ENCODE measurements at regions not wholly inside any gene's neighbourhood (a gene's known extent, or its start where the extent isn't known, plus 50 kb on each side); places are given as distances from the start of the nearest gene placed in this dataset.

DNA sequence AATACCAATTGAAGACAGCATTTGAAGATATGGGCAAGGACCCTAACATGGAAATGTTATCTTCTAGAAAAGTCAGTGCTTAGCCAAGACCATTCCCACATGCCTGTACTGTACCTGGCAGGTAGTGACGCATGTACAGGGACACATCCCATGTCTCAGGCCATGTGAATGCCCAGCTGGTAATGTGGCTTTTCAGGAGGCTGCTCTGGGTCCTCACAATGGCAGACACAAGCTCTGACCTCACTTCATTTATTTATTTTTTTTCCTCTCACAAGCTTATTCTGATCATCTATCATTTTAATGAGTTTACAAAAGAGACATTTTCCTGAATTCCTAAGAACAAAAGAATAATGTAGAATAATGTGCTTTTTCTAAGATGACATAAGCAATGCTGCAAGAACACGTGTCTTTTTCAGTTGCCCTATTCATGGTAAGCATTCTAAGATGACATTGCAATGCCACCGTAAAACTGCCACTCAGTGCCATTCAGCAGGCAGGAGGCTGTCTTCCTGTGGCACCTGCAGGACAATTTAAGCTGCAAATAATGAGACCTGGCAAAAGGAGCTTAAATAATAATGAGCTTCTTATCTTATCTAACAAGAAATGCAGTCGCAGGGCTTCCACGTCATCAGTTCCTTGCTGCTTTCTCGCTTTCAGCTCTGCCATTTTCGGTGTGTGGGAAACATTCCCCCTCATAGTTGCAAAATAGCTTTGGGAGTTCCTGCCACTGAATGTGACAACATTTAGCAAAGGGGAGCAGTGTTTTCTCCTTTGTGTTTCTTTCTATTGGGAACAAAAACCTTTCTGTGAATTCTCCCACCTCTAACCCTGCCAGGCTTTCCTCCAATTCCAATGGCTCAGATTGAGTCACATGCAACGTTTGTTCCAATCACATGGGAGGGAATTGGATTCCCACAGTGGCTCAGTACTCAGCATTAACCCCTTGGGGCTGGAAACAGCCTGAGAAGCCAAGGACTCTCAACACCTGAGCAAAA, 113.0 kb downstream of the SEC23IP start:
- ChIA-PET CTCF (ENCODE audit: unreplicated experiment) (no interaction called here), POLR2A (no interaction called here)
- H2AFZ ChIP-seq (ENCODE audit: low read length), result no peak overlapping the region
- no peaks in the 10 kb centered on the region for H3K36me3 ChIP-seq (ENCODE audit: insufficient read depth, low read length)
- intact Hi-C loops (cut with micrococcal nuclease; ENCODE audit: unreplicated experiment), result no loop called here
- H3K27ac ChIP-seq (ENCODE audit: low read depth, low read length, poor library complexity, severe bottlenecking), result no peak overlapping the region
- no TSS peak for BruUV-seq (replicated peaks)
- H3K9me2 ChIP-seq (ENCODE audit: insufficient read depth, low read length), result no peaks in the 10 kb centered on the region
- H3K4me1 ChIP-seq (ENCODE audit: insufficient read depth, low read length, poor library complexity, severe bottlenecking), result no peaks in the 10 kb centered on the region
- H4K20me1 ChIP-seq (ENCODE audit: insufficient read depth, low read length), result no peaks in the 10 kb centered on the region
- no peaks in the 10 kb centered on the region for H3K79me2 ChIP-seq (ENCODE audit: insufficient read depth, low read depth, low read length)
- H3K4me2 ChIP-seq (ENCODE audit: low read length), result no peak overlapping the region
- no peaks in the 10 kb centered on the region for H3K9me3 ChIP-seq (ENCODE audit: low read length)
- no peak overlapping the region for H3K4me3 ChIP-seq (ENCODE audit: low read depth, low read length, poor library complexity, severe bottlenecking)
- no peak for DNase-seq (ENCODE audit: low spot score)
- TF ChIP-seq, protein P1, sequence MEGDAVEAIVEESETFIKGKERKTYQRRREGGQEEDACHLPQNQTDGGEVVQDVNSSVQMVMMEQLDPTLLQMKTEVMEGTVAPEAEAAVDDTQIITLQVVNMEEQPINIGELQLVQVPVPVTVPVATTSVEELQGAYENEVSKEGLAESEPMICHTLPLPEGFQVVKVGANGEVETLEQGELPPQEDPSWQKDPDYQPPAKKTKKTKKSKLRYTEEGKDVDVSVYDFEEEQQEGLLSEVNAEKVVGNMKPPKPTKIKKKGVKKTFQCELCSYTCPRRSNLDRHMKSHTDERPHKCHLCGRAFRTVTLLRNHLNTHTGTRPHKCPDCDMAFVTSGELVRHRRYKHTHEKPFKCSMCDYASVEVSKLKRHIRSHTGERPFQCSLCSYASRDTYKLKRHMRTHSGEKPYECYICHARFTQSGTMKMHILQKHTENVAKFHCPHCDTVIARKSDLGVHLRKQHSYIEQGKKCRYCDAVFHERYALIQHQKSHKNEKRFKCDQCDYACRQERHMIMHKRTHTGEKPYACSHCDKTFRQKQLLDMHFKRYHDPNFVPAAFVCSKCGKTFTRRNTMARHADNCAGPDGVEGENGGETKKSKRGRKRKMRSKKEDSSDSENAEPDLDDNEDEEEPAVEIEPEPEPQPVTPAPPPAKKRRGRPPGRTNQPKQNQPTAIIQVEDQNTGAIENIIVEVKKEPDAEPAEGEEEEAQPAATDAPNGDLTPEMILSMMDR (conservative IDR thresholded peaks at IDR 0.05; ENCODE audit: low read length), result no peak
- no peak for TF ChIP-seq EZH2phosphoT487 (IDR thresholded peaks at IDR 0.05; ENCODE audit: borderline replicate concordance, low read depth, low read length)

- BruUV-seq (replicated peaks), result no TSS peak
- Histone ChIP-seq H3K4me2 (ENCODE audit: low read length) (no peak overlapping the region), H4K20me1 (ENCODE audit: insufficient read depth, low read length) (no peaks in the 10 kb centered on the region), H3K4me1 (ENCODE audit: insufficient read depth, low read length, poor library complexity, severe bottlenecking) (no peaks in the 10 kb centered on the region), H2AFZ (ENCODE audit: low read length) (no peak overlapping the region), H3K4me3 (ENCODE audit: low read depth, low read length, poor library complexity, severe bottlenecking) (no peak overlapping the region), H3K36me3 (ENCODE audit: insufficient read depth, low read length) (no peaks in the 10 kb centered on the region), H3K9me2 (ENCODE audit: insufficient read depth, low read length) (no peaks in the 10 kb centered on the region), H3K9me3 (ENCODE audit: low read length) (no peaks in the 10 kb centered on the region), H3K27ac (ENCODE audit: low read depth, low read length, poor library complexity, severe bottlenecking) (no peak overlapping the region), H3K79me2 (ENCODE audit: insufficient read depth, low read depth, low read length) (no peaks in the 10 kb centered on the region)
- intact Hi-C loops (cut with micrococcal nuclease; ENCODE audit: unreplicated experiment), result no loop called here
- no peak for DNase-seq (ENCODE audit: low spot score)
- TF ChIP-seq, protein P1 (conservative IDR thresholded peaks at IDR 0.05; ENCODE audit: low read length), result no peak
- no peak for TF ChIP-seq EZH2phosphoT487 (IDR thresholded peaks at IDR 0.05; ENCODE audit: borderline replicate concordance, low read depth, low read length)
- ChIA-PET POLR2A (interaction anchor here (0.6 to 0.9 kb wide), 2 partner anchors 156 to 1407 kb away, joined by 3 to 4 read pairs; no protein-coding TSS in a partner anchor), CTCF (ENCODE audit: unreplicated experiment) (no interaction called here)
These were observed 114.7 kb downstream of the SEC23IP start for GRCh38 chr10:120007261-120007660.
